ENCODE measurements at regions not wholly inside any gene's neighbourhood (a gene's known extent, or its start where the extent isn't known, plus 50 kb on each side); places are given as distances from the start of the nearest gene placed in this dataset.

DNA sequence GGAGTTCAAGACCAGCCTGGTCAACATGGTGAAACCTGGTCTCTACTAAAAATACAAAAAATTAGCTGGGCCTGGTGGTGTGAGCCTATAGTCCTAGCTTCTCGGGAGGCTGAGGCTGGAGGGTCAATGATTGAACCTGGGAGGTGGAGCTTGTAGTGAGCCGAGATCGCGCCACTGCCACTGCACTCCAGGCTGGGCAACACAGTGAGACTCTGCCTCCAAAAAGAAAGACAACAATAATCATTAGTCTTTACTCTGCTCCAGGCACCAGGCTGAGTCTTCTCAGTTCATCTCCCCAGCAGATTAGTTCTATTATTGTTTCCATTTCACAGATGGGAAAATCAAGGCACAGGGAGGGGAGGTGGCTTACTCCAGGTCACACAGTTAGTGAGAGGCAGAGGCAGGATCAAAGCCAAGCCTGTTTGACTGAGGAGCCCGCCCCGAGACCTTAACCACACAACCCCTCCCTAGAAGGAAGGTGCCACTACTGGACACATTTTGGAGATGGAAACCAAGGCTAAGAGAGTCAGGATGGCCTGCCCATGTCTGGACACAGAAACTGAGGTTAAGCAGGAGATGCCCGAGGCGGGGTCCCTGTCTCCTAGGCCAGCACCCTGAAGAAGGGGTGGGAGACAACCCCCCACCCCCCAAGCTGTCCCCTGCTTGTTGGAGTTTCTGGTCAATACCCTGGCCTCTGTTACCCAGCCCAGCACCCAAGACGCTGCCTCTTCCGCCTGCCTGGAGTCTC lies 75.8 kb downstream of the CEBPB start:
- TF ChIP-seq, protein P1, sequence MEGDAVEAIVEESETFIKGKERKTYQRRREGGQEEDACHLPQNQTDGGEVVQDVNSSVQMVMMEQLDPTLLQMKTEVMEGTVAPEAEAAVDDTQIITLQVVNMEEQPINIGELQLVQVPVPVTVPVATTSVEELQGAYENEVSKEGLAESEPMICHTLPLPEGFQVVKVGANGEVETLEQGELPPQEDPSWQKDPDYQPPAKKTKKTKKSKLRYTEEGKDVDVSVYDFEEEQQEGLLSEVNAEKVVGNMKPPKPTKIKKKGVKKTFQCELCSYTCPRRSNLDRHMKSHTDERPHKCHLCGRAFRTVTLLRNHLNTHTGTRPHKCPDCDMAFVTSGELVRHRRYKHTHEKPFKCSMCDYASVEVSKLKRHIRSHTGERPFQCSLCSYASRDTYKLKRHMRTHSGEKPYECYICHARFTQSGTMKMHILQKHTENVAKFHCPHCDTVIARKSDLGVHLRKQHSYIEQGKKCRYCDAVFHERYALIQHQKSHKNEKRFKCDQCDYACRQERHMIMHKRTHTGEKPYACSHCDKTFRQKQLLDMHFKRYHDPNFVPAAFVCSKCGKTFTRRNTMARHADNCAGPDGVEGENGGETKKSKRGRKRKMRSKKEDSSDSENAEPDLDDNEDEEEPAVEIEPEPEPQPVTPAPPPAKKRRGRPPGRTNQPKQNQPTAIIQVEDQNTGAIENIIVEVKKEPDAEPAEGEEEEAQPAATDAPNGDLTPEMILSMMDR (IDR thresholded peaks at IDR 0.05; ENCODE audit: insufficient read depth, low read length, poor library complexity, severe bottlenecking), result no peak
- no peak for TF ChIP-seq EZH2phosphoT487 (conservative IDR thresholded peaks at IDR 0.05; ENCODE audit: low read length)

All from SU-DHL-6 (cell line).